Brain pericyte (primary cell): ENCODE measurements at regions not wholly inside any gene's neighbourhood (a gene's known extent, or its start where the extent isn't known, plus 50 kb on each side); places are given as distances from the start of the nearest gene placed in this dataset.
"Not testable (repeated sequence)": the region's sequence is repeated elsewhere in the genome, so short reads cannot be mapped to it uniquely, and the experiment has no call there.

Source experiments
- DNase-seq: peaks from one replicate; pipeline ENCODE4 v3.0.0-alpha.2; 2012; ENCODE audit warnings: low read depth, low spot score

DNA sequence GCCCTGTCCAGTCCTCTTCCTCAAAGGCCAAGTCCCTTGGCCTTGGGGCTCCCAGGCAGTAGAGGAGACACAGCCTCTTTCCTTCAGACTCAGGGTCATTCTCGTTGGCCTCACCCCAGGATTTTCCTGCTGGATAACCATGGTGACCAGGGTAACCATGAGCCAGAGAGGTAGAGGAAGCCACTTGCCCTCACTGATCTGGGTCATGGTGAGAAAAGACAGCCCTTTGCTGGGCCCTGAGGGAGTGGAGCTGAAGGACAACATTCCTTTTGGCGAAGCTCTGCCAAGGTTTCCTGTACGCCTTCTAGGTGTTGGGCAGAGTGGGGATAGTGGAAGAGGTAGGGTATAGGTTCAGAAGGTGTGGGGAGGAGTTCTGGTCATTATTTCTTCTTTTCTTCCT, 53.1 kb upstream of the WNT4 start:
- DNase-seq: no peak

DNA sequence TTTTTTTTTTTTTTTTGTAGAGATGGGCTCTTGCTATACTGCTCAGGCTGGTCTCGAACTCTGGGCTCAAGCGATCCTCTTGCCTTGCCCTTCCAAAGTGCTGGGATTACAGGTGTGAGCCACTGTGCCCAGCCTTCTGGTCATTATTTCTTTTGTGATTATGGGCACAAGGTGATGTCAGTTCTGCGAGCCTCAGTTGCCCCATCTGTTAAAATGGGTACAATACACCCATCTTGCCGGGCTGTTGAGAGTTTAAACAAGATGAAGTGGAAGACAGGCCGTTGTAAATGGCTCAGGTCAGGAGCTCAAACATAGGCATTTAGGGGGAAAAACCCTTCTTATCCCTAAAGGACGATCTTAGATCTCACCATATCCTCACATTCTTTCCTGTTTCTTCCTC, 53.7 kb upstream of the WNT4 start:
- no peak for DNase-seq

DNA sequence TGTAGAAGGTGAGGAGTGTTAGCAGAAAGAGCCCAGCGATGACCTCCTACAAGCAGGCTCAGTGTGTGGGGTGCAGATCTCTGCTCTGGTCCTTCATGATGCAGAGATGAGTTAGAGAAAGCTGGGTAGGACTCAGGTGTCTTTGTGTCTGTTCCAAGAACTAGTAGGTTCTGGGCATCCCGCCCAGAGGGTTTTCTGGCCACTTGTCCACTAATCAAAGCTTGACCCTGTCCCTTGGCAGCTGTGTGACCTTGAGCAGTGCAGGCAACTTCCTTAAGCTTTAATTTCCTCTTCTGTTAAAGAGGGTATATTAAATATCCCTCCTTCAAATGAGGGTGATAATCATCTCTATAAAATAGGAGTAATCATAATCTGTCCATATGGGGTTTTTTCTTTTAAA, 54.7 kb upstream of the WNT4 start:
- no peak for DNase-seq

DNA sequence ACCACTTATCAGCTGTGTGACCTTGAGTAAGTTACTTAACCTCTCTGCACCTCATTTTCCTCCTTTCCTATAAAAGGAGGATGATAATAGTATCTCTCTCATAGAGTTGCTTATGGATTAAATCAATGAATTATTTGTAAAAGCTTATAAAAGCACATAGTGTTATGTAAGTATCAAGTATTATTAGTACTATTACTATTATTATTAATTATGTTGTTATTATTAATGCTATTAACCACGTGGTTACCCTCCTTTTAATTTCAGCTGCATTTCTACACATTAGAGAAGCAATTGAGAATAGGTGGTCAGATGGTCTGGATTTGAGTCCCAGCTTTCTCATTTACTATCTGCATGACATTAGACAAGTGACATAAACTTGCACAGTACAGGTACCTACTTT, 58.1 kb upstream of the WNT4 start:
- DNase-seq: no peak

- DNase-seq: no peak
These were observed 60.4 kb upstream of the WNT4 start for GRCh38 chr1:22203335-22203734.

- DNase-seq: no peak
These were observed 61.4 kb upstream of the WNT4 start for GRCh38 chr1:22204057-22204840.

DNA sequence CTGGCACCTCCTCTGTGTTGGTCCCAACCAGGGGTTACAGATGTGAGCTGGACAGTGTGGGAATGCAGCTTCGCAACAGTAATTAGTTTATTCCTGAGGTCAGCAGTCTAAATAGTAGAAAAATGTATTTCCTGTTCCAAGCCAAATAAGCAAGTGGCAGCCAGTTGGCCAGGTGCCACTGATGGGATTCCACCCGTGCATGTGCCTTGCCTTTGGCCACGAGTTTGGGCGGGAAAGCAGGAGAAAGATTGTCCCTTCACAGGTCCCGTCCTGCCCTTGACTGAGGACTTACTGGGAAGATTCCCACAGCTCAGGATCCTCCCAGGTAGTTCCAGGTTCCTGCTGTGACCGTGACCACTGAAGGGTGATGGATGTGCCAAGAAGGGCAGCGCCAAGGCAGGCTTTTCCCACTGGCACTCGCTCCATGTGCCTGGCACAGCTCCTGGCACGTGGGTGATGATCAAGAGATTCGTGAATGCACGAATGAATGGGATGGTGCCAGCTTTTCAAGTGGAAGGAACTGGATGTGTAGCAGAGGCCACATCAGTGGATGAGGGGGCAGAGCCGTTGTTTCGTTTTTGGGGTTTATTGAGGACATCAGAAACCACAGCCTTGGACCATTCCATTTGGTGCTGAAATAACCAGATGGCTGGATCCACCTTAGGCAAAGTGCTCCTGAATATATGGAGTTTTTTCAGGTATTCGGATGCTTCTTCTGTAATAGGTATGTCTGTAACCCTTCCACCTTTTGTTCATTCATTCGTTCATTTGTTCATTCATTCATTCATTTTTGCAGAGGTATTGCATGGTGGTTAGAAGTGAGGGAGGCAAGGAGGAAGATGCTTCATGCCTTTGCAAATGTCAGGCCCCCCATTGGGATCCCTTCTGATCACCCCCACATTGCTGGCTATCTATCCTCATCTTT, 62.4 kb upstream of the WNT4 start:
- DNase-seq: no peak

DNA sequence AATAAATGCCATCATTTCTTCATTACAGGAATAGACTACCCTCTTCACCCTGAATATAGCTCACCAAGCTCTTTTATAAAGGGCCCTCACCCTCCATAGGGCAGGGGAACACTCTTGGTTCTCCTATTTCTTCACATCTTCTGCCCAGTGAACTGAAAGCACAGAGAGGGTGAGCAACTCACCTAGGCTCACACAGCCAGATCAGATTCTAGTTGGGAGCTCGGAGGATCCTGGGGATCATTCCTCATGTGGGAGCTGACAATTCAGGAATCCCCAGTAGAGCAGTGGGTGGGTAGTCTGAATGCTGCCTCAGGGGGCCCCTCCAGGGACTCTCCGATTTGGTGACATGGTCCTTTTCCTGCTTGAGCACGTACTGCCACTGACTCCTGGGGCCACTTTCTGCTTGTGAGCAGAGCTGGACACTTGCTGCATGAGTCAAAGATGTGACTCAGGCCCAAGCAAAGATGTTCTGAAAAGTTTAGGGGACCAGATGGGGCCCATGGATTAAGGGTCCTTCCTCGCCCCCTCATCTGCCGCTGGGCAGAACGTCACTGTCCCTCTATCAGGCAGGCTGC, 63.7 kb upstream of the WNT4 start:
- no peak for DNase-seq

GRCh38 chr1:22207511-22208267, 64.8 kb upstream of the WNT4 start:
- no peak for DNase-seq

DNA sequence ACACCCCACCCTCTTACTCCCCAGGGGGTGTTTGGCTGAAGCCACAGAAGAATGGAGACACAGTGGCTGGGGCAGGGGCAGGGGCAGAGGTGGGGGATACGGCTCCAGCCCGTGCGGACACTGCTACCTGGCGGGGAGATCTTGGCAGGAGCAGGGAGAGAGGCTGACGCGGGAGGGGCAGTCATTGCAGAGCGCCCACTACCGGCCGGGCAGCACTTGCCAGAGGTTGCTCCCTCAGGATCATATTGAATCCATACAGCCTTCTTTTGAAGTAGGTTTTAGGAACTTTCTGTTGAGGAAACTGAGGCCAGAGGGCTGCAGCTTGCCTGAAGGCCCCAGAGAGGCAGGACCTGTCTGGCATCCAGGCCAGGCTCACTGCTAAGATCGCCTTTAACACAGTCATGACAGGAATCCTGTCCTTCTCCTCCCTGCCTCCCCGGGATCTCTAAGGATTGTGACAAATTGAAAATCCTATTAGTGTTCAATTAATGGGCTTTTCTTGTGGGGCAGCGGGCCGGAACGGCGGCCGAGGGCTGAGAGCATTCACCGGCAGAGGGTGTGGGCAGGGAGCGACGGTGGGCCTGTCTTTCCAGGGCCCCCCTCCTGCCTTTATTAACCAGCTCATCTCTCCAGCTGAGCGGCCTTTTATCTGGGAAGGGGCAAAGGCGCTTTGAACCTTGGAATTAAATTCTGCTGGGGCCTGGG, 65.5 kb upstream of the WNT4 start:
- no peak for DNase-seq

DNA sequence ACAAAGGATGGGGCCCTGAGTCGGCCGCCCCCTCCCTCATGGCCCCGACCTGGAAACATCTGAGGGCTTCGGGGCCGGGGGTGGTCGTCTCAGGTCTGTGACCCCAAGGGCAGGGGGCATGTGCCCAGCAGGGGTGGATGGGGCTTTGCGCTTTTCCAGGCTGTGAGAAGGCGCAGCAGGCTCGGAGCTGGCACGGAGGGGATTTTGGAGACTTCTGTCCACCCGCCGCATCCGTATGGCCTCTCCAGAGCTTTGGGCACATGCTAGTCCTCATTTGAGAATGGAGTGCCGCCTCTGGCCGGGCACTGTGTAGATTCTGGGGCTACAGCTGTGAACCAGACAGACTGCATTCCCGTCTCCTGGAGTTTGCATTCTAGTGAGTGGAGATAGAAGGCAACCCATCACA, 66.1 kb upstream of the WNT4 start:
- DNase-seq: no peak

DNA sequence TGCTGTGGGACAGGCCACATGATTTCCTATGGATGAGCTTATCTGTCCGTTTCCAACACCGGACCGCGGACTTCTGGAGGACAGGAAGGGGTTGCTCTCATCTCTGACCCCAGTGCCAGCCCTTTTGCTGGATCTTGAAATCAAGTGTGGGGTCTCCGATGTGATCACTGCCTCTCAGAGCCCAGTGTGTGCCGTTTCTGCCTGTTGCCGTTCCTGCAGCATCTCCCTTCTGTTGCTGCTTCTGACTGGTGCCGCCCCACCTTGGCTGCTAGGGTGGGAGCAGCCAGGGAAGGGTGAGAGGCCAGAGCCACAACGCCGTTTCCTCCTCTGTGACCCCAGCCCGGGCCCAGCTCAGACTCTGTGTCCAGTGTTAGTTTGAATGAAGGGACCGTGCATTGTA, 67.3 kb upstream of the WNT4 start:
- no peak for DNase-seq

DNA sequence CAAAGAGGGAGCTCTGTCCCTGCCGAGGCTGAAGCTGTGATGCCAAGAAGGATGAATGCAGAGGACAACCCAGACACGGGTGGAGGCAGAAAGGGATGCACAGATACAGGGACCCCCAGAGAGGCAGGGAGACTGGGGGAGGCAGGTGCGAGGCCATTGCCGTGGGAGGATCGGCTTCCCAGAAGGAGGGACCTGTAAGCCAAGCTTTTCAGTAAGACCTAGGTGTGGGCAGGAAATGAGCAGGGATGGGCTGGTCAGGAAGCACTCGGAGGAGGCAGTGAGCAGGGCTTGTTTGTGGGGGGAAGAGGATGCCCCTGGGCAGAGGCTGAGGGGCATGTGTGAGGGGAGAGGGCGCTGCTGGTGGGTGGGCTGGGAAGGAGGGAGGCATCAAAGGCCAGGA, 67.7 kb upstream of the WNT4 start:
- DNase-seq: no peak

DNA sequence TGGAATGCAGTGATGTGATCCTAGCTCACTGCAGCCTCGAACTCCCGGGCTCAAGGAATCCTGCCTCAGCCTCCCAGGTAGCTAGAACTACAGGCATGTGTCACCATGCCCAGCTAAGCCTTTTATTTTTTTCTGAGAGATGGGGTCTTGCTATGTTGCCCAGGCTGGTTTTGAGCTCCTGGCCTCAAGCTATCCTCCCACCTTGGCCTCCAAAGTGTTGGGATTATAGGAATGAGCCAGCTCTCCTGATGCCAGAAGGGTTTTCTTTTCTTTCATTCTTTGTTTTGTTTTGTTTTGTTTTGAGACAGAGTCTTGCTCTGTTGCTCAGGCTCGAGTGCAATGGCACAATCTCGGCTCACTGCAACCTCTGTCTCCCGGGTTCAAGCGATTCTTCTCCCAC, 68.6 kb upstream of the WNT4 start:
- not testable (repeated sequence) for DNase-seq

DNA sequence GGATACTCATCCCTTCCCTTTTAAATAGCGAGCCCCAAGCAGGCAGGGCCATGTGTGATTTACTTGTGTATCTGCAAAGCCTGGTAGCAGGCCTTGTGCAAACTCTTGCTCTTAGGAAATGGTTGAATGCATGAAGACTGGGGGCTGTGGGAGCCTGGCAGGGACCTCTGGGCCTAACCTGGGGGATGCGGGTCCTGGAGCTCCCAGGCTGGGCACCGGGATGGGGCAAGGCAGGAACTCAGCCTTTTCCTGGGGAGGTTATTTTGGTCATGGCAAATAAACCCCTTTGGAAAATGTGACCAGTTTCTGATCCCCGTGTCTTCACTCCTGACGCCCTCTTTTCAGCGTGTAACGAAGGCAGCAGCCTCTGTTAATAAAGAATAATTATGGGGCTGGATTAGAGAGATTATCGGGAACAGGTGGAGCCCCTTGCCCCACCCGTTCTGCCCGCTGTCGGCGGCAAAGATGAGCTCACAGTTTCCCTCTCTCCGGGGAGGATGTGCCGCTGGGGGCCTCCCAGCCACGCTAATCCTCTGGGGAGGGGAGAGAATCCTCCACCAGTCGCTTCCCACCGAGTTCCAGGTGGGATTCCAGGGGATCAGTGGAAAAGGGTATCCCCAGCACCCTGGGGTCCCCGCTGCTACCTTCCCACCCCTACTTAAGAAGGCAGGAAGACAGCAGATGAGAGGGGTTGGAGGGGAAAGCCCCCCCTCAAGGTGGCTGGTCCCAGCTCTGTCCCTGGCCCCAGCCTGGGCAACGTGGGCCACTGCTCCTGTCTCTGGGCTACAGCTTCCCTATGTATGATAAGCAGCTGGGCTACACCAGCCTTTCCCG, 69.7 kb upstream of the WNT4 start:
- DNase-seq: no peak

GRCh38 chr1:22216210-22216883, 73.5 kb upstream of the WNT4 start:
- no peak for DNase-seq

GRCh38 chr1:22216966-22217365, 74.1 kb upstream of the WNT4 start:
- no peak for DNase-seq

DNA sequence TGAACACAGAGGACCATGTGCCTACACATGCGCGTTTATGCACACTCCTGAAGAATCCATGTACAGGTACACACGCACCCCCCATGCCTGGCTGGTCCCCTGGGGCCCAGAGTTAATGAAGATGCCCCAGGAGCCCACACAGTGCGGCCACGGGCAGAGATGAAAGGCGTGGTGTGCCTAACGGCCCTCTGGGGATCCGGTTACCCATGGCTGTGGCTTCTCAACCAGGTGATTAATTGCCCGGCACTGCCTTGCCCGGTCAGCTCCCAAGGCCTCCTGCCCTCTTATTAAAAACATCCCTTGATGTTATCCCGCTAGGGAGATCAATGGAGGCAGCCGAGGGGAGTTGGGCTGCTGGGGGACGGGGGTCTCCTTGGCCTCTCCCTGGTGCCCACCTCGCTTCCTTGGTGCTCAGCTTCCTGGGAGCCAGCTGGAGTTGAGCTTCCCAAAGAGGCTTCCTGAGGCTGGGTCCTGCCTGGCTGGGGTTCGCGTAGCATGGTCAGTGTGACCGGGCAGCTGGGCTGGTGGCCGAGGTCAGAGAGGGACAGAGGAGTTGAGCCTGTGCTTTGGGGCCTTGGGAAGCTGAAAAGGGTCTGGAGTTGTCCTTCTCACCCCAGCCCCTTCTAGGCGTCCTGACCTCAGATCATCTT, 75.0 kb upstream of the WNT4 start:
- DNase-seq: no peak

- DNase-seq: no peak
These were observed 75.8 kb upstream of the WNT4 start for GRCh38 chr1:22218618-22219250.
